Activated T-cell treated with anti-CD3 and anti-CD28 coated beads, Interleukin-2, amount 50 U/mL, for 72 hours (primary cell): ENCODE measurements at regions not wholly inside any gene's neighbourhood (a gene's known extent, or its start where the extent isn't known, plus 50 kb on each side); places are given as distances from the start of the nearest gene placed in this dataset.

Experiments used
- ATAC-seq, 2 donors: fragments of 150-1000 bp; cut with Tn5 transposase; replicated peaks in 1 of 2; 2 replicates each; pipeline ENCODE4 v1.10.0; 2021; ENCODE audit warnings: moderate library complexity in 2 of 2, mild to moderate bottlenecking in 1 of 2
- DNase-seq, 2 donors: peaks; one replicate each; pipeline ENCODE4 v3.0.0; 2021 to 2022; ENCODE audit warnings: mixed read lengths in 1 of 2
- H3K27ac Mint-ChIP-seq: one replicate; pipeline ENCODE4 v1.8.0; 2022; ENCODE audit warnings: mild to moderate bottlenecking, moderate library complexity, mixed read lengths
- H3K27me3 Mint-ChIP-seq: one replicate; pipeline ENCODE4 v1.8.0; 2022; ENCODE audit warnings: low read depth, mixed read lengths
- H3K36me3 Mint-ChIP-seq, 2 donors: one replicate each; pipeline ENCODE4 v1.8.0; 2022; ENCODE audit warnings: mixed read lengths in 2 of 2, mild to moderate bottlenecking in 1 of 2; ENCODE audit not compliant: insufficient read depth in 2 of 2
- H3K4me1 Mint-ChIP-seq: one replicate; pipeline ENCODE4 v1.8.0; 2022; ENCODE audit warnings: low read depth, mixed read lengths
- H3K4me3 Mint-ChIP-seq, 2 donors: one replicate each; pipeline ENCODE4 v1.8.0; 2022; ENCODE audit warnings: mild to moderate bottlenecking in 2 of 2, mixed read lengths in 2 of 2, moderate library complexity in 2 of 2
- H3K9me3 Mint-ChIP-seq, 2 donors: one replicate each; pipeline ENCODE4 v1.8.0; 2022; ENCODE audit warnings: mixed read lengths in 2 of 2

DNA sequence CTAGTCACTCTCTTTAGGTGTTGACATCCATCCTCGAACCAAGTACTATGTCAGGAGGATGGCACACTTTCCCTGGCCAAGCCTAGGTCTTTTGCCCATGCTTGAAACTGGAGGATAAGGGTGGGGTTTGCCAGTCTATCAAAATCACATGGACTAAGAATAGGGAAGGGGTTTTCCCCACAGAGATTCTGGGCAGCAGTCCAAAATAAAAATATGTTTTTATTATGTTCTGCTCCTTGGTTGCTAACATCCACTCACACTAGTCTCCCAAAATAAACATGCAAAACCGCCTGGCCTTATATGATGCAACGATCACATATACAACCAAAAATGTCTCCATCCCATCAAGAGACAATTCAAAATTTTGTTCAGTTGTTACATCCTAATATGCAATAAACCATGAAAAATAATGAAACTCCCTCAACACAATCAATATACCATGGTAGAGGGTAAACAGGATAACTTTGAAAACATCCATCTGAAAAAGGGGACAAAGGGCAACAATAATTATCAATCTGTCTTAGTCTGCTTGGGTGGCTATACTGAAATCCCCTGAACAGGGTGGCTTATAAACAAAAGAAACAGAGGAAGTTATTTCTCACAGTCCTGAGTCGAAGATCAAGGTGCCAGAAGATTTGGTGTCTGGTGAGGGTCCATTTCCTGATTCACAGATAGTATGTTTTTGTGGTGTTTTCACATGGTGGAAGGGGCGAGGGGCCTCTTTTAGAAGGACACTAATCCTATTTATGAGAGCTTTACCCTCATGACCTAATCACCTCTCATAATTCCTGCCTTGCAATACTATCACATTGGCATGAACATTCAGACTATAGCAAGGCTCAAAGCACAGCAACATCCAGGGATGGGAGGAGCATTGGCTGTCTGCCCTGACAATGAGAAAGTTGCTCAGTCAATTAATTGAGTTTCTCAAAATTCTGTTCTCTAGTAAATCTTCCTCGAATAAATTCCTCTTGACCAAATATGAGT is 159.3 kb downstream of the ETV1 start:
- ATAC-seq (no peak), DNase-seq (no peak)
- Mint-ChIP-seq H3K9me3 (no peaks in the 10 kb centered on the region), H3K27me3 (no peaks in the 10 kb centered on the region), H3K4me3 (no peak overlapping the region), H3K27ac (no peak overlapping the region), H3K4me1 (no peaks in the 10 kb centered on the region), H3K36me3 (no peaks in the 10 kb centered on the region)

DNA sequence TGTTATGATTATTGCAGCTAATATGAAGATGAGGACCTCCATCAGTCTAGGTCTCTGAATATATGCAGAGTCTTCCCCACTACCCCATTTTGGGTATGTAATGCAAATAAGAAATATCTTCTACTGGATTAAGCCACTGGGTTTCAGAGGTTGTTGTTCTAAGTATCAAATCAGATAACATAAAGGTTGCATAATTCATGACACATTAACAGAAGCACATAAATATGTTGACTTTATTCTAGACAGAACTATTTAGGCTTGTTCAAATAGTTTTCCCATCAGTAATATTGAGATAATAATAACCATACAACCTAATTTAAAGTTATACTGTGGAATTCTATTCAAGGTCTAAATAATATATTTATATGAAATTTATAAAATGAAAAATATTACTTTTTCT is 157.1 kb downstream of the ETV1 start:
- H3K36me3 Mint-ChIP-seq, result no peaks in the 10 kb centered on the region
- H3K4me3 Mint-ChIP-seq, result no peak overlapping the region
- no peaks in the 10 kb centered on the region for H3K27me3 Mint-ChIP-seq
- peaks cover 0 to 1% of the 10 kb centered on the region in 2 donors for H3K9me3 Mint-ChIP-seq
- DNase-seq, result no peak
- ATAC-seq, result no peak
- no peaks in the 10 kb centered on the region for H3K4me1 Mint-ChIP-seq
- H3K27ac Mint-ChIP-seq, result no peak overlapping the region

DNA sequence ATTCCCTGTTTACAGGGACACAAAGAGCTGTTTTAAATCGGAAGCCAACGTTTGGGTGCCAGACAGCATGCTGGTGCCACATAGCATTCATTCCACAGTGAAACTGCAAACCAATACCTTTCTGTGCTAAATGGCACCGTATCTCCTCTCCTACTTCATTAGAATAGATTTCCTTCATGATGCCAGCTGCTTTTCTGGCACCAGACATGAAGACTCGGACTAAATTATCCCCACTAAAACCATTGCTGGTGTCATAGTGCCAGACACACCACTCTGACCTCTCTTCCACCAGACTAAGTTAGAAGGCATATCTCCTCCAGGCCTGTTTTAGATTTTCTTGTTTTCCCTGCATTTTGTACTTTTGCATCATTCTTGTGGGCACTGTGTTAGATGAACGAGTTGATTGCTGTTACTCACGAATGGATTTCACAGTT is 155.1 kb downstream of the ETV1 start:
- no peak overlapping the region for H3K27ac Mint-ChIP-seq
- H3K27me3 Mint-ChIP-seq, result no peaks in the 10 kb centered on the region
- DNase-seq, result no peak
- peaks cover 0 to 1% of the 10 kb centered on the region in 2 donors for H3K9me3 Mint-ChIP-seq
- no peak for ATAC-seq
- no peaks in the 10 kb centered on the region for H3K36me3 Mint-ChIP-seq
- H3K4me3 Mint-ChIP-seq, result no peak overlapping the region
- H3K4me1 Mint-ChIP-seq, result no peaks in the 10 kb centered on the region

DNA sequence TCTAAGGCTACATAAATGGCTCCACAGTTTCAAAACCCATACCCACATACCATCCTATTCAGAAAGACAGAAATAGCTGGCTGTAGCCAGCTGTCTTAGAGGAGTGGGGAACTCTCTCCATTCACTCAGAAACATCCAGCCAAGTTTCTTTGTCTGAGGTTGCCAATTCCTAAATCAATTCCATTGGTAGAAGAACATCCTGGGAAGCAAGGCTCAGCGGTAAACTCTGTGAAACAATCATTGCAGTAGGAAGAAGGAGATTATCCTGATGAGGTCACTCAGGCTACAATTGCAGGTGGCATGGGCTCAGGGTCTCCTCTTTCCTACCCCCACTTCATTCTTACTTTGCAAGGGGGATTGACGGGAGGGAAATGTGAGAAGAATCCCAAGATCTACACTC is 154.0 kb downstream of the ETV1 start:
- DNase-seq, result no peak
- no peaks in the 10 kb centered on the region for H3K4me1 Mint-ChIP-seq
- no peak for ATAC-seq
- no peak overlapping the region for H3K4me3 Mint-ChIP-seq
- H3K27me3 Mint-ChIP-seq, result no peaks in the 10 kb centered on the region
- no peak overlapping the region for H3K27ac Mint-ChIP-seq
- H3K9me3 Mint-ChIP-seq, result peaks cover 0 to 1% of the 10 kb centered on the region in 2 donors
- no peaks in the 10 kb centered on the region for H3K36me3 Mint-ChIP-seq

DNA sequence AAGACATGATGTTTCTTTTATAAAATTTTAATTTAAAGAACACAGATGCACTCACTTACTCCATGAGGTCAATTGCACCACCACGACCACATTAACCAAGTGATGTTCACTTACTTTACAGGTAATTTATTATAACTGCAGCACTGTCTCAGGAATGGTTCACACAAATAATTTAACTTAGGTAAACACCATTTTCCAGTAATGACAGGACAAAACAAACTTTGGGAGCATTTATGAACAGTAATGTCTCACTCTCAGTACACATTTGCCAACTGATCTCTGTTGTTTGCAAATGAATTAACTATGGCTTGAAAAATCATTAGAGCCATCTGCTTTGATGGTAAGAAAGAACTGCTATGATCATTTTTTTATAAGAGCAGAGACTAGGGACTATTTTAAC is 150.4 kb downstream of the ETV1 start:
- Mint-ChIP-seq H3K4me3 (no peak overlapping the region), H3K9me3 (peaks cover 1 to 3% of the 10 kb centered on the region in 2 donors), H3K4me1 (no peaks in the 10 kb centered on the region), H3K36me3 (no peaks in the 10 kb centered on the region), H3K27me3 (no peaks in the 10 kb centered on the region), H3K27ac (no peak overlapping the region)
- DNase-seq (no peak), ATAC-seq (no peak)
